ENCODE measurements at regions not wholly inside any gene's neighbourhood (a gene's known extent, or its start where the extent isn't known, plus 50 kb on each side); places are given as distances from the start of the nearest gene placed in this dataset.

GRCh38 chr9:126028746-126029145 lies 281.6 kb downstream of the PBX3 start:
- peaks cover 0 to 15% of the 10 kb centered on the region in 2 donors for H3K27me3 ChIP-seq
- intact Hi-C loops (cut with DNase I; ENCODE audit: low total_unique reads) = no loop called here
- no peaks in the 10 kb centered on the region for H3K36me3 ChIP-seq
- H3K27ac ChIP-seq = no peak overlapping the region
- TF ChIP-seq CTCF (IDR thresholded peaks at IDR 0.05) = no peak
- no peaks in the 10 kb centered on the region for H3K9me3 ChIP-seq
- DNase-seq = no peak
- no peaks in the 10 kb centered on the region for H3K4me1 ChIP-seq
- no peak overlapping the region for H3K4me3 ChIP-seq

GRCh38 chr9:126030716-126031115 lies 283.5 kb downstream of the PBX3 start:
- TF ChIP-seq CTCF (IDR thresholded peaks at IDR 0.05) = no peak
- Histone ChIP-seq H3K27me3 (peaks cover 0 to 26% of the 10 kb centered on the region in 2 donors), H3K9me3 (no peaks in the 10 kb centered on the region), H3K4me1 (no peaks in the 10 kb centered on the region), H3K4me3 (no peak overlapping the region), H3K36me3 (no peaks in the 10 kb centered on the region), H3K27ac (no peak overlapping the region)
- no peak for DNase-seq
- intact Hi-C loops (cut with DNase I; ENCODE audit: low total_unique reads) = no loop called here

- TF ChIP-seq CTCF (IDR thresholded peaks at IDR 0.05) = no peak
- no peak for DNase-seq
- Histone ChIP-seq H3K4me3 (no peak overlapping the region), H3K27ac (no peak overlapping the region), H3K9me3 (no peaks in the 10 kb centered on the region), H3K36me3 (no peaks in the 10 kb centered on the region), H3K4me1 (no peaks in the 10 kb centered on the region), H3K27me3 (peaks cover 0 to 26% of the 10 kb centered on the region in 2 donors)
- intact Hi-C loops (cut with DNase I; ENCODE audit: low total_unique reads) = no loop called here
Observed at GRCh38 chr9:126031116-126031515, 283.9 kb downstream of the PBX3 start.

GRCh38 chr9:126032135-126032534 lies 285.0 kb downstream of the PBX3 start:
- H3K9me3 ChIP-seq = no peaks in the 10 kb centered on the region
- no peak for DNase-seq
- intact Hi-C loops (cut with DNase I; ENCODE audit: low total_unique reads) = no loop called here
- no peak overlapping the region for H3K4me3 ChIP-seq
- no peak for TF ChIP-seq CTCF (IDR thresholded peaks at IDR 0.05)
- H3K4me1 ChIP-seq = no peaks in the 10 kb centered on the region
- H3K36me3 ChIP-seq = no peaks in the 10 kb centered on the region
- H3K27me3 ChIP-seq = peaks cover 0 to 26% of the 10 kb centered on the region in 2 donors
- no peak overlapping the region for H3K27ac ChIP-seq

- H3K4me3 ChIP-seq = no peak overlapping the region
- intact Hi-C loops (cut with DNase I; ENCODE audit: low total_unique reads) = no loop called here
- peaks cover 0 to 26% of the 10 kb centered on the region in 2 donors for H3K27me3 ChIP-seq
- no peak for DNase-seq
- no peaks in the 10 kb centered on the region for H3K36me3 ChIP-seq
- H3K9me3 ChIP-seq = no peaks in the 10 kb centered on the region
- TF ChIP-seq CTCF (IDR thresholded peaks at IDR 0.05) = no peak
- no peaks in the 10 kb centered on the region for H3K4me1 ChIP-seq
- H3K27ac ChIP-seq = no peak overlapping the region
Observed at GRCh38 chr9:126033318-126033717, 286.1 kb downstream of the PBX3 start.

GRCh38 chr9:126033956-126034355 lies 286.8 kb downstream of the PBX3 start:
- no peak for TF ChIP-seq CTCF (IDR thresholded peaks at IDR 0.05)
- Histone ChIP-seq H3K4me3 (no peak overlapping the region), H3K36me3 (no peaks in the 10 kb centered on the region), H3K9me3 (no peaks in the 10 kb centered on the region), H3K27ac (no peak overlapping the region), H3K27me3 (peaks cover 0 to 26% of the 10 kb centered on the region in 2 donors), H3K4me1 (no peaks in the 10 kb centered on the region)
- no peak for DNase-seq
- intact Hi-C loops (cut with DNase I; ENCODE audit: low total_unique reads) = no loop called here

All from tibial artery (tissue), 4 donors.